HG03108 (cell line): ENCODE measurements at regions not wholly inside any gene's neighbourhood (a gene's known extent, or its start where the extent isn't known, plus 50 kb on each side); places are given as distances from the start of the nearest gene placed in this dataset.

ENCODE experiments used
- ATAC-seq: cut with Tn5 transposase; IDR thresholded peaks from one replicate; pipeline ENCODE4 v1.9.1; 2021; ENCODE audit warnings: moderate library complexity; ENCODE audit not compliant: unreplicated experiment

DNA sequence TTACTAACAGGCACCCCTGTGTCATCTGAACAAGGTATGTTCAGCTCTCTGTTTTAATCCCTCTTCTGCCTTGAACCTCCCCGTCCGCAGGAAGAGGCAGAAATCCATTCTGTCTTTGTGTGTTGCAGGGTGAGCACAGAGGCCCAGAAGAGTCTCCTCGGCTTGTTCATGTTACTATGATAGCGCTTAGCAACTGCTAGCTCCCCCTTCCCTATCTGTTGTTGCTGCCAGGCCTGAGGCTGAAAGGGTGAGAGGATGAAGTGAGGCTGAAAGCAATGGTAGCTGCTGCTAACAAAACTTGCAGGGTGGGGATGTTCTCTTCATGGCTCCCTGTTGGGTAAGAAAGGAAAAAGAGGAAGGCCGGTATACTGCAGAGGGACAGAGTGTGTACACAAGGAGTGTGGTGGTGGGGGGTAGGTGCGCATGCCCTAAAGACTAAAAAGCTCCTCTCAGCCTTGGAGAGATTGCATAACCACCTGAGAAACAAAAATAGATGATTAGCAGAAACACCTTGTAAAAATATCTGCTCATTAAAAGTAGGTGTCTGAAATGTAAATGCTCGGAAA lies 55.2 kb upstream of the CITED2 start:
- no peak for ATAC-seq

- ATAC-seq, result no peak
These were observed 52.8 kb upstream of the CITED2 start for GRCh38 chr6:139427199-139427598.

DNA sequence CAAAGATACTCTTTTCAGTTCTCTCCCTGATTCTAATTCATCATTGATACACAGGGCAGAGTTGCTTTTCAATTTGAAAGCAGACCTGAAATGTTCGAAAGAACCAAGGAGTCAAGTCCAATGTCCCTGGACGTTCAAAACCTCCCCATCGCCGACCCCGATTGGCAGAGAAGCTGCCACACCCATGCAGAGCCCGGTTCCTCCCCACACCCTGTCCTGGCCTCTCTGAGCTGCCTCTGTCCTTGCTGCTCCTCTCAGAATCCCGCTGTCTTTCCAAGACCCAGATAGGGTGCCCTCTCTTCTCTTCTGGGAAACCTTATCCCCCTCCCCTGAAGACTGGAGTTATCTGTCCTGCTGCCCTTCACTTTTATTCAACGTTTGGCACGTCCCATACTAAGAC lies 52.3 kb upstream of the CITED2 start:
- ATAC-seq, result no peak

DNA sequence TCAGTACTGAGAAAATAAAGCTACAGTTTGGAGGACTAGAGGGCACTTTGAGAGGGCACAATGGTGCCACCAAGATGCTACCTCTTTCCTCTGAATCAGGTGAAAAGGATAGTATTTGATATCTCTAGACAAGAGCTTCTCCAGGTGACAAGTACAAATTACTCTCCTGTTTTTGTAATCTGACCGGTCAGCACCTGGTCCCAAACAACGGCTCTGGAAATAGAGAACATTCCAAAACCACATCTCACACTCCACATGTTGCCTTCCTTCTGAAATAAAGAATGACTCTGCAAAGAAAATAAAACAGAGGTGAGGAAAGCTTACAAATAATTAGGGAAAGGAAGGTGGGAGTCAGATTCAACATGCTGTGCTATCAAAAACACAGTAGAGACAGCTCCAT lies 51.3 kb upstream of the CITED2 start:
- no peak for ATAC-seq

GRCh38 chr6:139423971-139424667 lies 49.7 kb upstream of the CITED2 start:
- no peak for ATAC-seq
